ENCODE measurements at regions not wholly inside any gene's neighbourhood (a gene's known extent, or its start where the extent isn't known, plus 50 kb on each side); places are given as distances from the start of the nearest gene placed in this dataset.
"Not testable (repeated sequence)": the region's sequence is repeated elsewhere in the genome, so short reads cannot be mapped to it uniquely, and the experiment has no call there.

GRCh38 chr1:60949154-60949825 is 133.1 kb upstream of the NFIA start:
- DNase-seq, result peak; percentile 88

GRCh38 chr1:60948486-60948885 is 133.9 kb upstream of the NFIA start:
- no peak for DNase-seq

- DNase-seq, result no peak
Measured at GRCh38 chr1:60947367-60947766, 135.0 kb upstream of the NFIA start.

GRCh38 chr1:60942896-60943638 is 139.3 kb upstream of the NFIA start:
- peak; percentile 32 for DNase-seq

GRCh38 chr1:60942291-60942690 is 140.1 kb upstream of the NFIA start:
- no peak for DNase-seq

GRCh38 chr1:60940685-60941084 is 141.7 kb upstream of the NFIA start:
- DNase-seq, result not testable (repeated sequence)

GRCh38 chr1:60937720-60938119 is 144.6 kb upstream of the NFIA start:
- no peak for DNase-seq

- DNase-seq, result no peak
Measured at GRCh38 chr1:60936591-60937342, 145.6 kb upstream of the NFIA start.

GRCh38 chr1:60936163-60936562 is 146.2 kb upstream of the NFIA start:
- no peak for DNase-seq

GRCh38 chr1:60935599-60936110 is 146.7 kb upstream of the NFIA start:
- no peak for DNase-seq

- DNase-seq, result no peak
Measured at GRCh38 chr1:60930130-60930529, 152.2 kb upstream of the NFIA start.

GRCh38 chr1:60924964-60925798 is 157.2 kb upstream of the NFIA start:
- DNase-seq, result no peak

GRCh38 chr1:60924165-60924564 is 158.2 kb upstream of the NFIA start:
- no peak for DNase-seq

- no peak for DNase-seq
Measured at GRCh38 chr1:60923389-60924087, 158.8 kb upstream of the NFIA start.

GRCh38 chr1:60922304-60922703 is 160.1 kb upstream of the NFIA start:
- DNase-seq, result no peak

- no peak for DNase-seq
Measured at GRCh38 chr1:60921175-60921574, 161.2 kb upstream of the NFIA start.

- no peak for DNase-seq
Measured at GRCh38 chr1:60920561-60920960, 161.8 kb upstream of the NFIA start.

- DNase-seq, result no peak
Measured at GRCh38 chr1:60918867-60919266, 163.5 kb upstream of the NFIA start.

- DNase-seq, result no peak
Measured at GRCh38 chr1:60916906-60917305, 165.5 kb upstream of the NFIA start.

- no peak for DNase-seq
Measured at GRCh38 chr1:60916199-60916598, 166.2 kb upstream of the NFIA start.

- DNase-seq, result no peak
Measured at GRCh38 chr1:60915441-60915840, 166.9 kb upstream of the NFIA start.

- DNase-seq, result no peak
Measured at GRCh38 chr1:60914982-60915381, 167.4 kb upstream of the NFIA start.
